Activated CD4-positive, alpha-beta T cell treated with anti-CD3 and anti-CD28 coated beads, Interleukin-10, Interleukin-2, amounts not matched to agents 100 ng/mL and 50 ng/mL, durations not matched to agents 16 hours and 8 hours (primary cell): ENCODE measurements at regions not wholly inside any gene's neighbourhood (a gene's known extent, or its start where the extent isn't known, plus 50 kb on each side); places are given as distances from the start of the nearest gene placed in this dataset.
A peak's percentile ranks its signal among the peaks of the same experiment; 100 is the strongest.

Source experiments
- DNase-seq: peaks from one replicate; pipeline ENCODE4 v3.0.0-alpha.2; 2020

DNA sequence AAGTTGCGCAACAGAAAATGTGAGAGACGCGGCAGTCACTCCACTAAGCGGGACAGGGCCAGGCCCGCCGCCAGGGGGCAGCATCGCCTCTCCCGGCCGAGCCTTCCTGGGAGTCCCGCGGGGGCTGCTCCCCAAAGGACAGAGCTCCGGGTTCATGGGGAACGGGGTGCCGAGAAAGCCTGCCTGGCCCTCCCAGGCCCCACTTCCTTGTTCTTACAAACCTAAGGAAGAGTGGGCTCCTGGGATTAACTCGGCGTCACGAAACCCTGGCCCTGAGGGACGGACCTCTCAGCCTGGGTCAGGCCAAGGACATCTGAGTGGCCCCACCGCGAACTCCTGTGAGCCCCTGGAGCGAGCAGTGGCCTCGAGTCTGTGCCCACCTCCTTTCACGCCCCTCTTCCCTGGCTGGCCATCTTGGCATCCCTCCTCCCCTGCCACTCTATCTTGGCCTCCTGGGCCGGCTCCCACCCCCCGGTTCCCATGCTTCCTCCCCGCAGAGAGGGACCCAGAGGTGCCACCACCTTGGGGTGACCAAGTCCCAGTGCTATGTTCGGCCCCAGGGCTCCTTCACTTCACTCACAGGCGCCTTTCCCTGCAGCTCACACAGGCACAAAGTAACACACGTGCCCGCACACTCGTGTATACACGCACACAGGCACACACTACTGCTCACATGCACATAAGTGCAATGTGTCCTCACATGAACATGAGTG, 99.9 kb upstream of the FGF3 start:
- peak; percentile 76 for DNase-seq

DNA sequence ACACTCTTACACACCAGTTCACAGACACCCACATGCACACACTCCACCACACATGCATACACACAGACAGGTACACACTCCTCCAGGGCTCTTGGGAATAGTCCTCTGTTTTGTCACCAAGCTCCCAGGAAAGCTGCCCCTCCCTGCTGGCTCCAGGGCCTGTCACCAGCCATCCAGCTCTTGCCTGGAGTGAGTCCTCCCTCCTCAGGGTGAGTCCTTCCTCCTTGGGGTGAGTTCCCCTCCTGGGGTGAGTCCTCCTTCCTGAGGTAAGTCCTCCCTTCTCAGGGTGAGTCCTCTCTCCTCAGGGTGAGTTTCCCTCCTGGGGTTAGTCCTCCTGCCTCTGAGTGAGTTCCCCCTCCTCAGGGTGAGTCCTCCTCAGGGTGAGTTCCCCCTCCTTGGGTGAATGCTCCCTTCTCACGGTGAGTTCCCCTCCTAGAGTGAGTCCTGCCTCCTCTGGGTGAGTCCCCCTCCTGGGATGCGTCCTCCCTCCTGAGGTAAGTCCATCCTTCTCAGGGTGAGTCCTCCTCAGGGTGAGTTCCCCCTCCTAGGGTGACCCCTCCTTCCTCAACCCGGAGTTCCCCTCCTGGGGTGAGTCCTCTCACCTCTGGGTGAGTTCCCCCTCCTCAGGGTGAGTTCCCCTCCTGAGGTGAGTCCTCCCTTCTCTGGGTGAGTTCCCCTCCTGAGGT, 100.6 kb upstream of the FGF3 start:
- no peak for DNase-seq

DNA sequence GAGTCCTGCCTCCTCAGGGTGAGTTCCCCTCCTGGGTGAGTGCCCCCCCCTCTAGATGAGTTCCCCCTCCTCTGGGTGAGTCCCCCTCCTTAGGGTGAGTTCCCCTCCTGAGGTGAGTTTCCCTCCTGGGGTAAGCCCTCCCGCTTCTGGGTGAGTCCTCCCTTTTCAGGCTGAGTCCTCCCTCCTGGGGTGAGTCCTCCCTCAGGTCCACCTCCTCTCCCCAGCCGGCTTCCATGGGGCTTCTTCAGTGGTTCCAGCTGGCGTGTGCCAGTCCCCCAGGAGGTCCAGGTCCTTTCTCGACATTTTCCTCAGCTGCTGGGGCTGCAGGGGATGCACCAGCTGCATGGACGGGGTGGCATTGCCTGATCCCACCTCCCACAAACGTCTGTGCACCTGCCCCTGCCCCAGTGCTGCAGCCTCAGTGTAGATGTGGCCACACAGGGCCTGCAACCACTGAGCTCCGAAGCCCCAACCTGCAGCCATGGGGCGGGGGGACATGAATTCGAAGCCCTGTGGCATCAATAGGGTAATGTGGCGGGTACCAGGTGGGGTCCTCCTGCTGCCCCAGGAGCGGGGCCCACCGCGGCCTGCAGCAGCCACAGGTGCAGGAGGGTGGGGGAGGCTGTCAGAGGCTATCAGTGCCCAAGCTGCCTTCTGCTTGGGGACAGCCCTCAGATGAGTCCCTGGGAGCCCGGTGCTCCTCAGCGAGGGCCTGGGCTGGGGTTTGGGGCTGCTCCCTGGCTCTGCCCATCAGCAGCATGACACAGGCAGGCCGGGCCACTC, 101.3 kb upstream of the FGF3 start:
- no peak for DNase-seq

DNA sequence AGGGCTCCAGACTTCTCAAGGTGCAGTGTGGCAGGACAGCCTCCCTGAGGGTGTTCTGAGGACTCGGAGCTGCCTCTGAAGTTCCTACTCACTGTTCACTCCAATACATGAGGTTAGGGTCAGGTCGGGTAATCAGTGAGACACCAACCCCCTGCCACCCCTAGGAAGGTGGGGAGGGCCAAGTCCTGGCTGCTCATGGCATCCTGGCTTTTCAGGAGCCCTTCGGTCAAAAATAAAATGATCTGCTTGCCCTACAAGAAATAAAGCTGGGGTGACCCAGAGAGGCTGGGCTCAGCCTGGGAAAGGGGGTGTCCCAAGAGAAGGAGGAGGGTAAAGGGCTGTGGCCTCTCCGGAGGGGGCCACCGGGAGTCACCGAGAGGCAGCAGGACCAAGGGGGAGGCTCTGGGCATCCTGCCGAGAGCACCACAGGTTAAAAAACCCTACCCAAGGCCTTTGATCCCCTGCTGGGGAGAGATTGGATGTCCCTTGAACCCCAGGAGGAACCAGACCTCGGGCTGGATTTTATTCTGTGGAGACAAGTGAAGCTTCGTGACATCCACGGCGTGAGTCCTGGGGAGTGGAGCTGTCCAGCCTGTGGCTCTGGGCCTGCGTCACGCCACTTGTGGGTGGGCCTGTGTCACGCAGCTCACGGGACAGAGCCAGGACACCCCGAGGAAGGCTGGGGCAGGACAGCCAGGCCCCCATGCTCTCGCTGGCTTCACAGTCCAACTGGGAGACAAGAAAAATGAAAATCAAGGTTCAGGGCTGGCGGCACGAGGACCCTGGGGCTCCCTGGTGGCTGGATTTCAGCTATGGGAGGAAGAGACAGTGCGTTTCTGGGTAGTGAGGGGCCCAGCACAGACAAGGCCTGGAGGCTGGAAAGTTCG, 102.2 kb upstream of the FGF3 start:
- no peak for DNase-seq

DNA sequence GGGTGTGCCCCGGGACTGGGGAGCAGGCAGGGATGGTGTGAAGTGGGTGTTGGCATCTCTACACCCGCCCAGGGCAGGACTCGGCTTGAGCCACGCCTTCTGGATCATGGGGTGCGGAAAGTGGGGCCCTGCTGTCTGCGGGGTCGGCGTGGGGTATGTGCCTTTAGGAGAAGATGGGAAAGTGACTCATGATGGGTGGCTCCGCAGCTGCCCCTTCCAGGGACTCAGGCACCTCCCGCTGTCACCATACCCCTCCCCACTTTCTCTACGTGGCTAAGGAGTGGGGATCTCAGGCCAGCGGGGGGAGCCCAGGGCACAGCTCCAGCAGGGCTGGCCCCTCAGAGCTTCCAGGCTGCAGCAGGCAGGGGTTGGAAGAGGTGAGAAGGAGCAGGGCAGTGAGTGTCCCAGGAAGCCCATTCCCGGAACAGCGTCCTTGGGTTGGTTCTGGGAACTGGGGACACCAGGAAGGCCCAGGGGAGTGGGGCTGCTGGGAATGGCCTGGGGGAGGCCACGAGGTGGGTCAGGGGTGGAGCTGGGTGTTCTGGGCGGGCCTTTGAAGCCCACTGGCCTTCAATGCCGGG, 102.9 kb upstream of the FGF3 start:
- DNase-seq = no peak

DNA sequence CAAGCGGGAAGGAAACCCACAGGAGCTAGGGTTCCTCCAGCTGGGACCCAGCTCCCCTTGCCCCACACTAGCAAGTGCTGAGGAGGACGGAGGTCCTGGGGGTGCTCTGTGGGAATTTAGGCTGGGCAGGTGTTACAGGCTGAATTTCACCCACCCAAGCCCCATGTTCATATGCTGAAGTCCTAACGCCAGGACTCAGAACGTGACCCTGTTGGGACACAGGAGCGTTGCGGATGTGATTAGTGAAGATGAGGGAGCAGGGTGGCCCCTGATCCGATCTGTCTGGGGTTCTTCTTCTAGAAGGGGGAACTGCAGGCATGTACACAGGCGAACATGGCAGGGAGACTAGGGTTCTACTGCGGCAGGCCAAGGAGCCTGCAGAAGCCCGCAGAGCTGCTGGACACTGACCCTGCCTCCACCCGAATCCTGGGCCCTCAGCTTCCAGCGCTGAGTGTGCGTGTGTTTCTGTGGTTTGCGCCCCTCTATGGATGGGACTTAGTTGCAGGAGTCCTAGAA, 103.4 kb upstream of the FGF3 start:
- DNase-seq = no peak

DNA sequence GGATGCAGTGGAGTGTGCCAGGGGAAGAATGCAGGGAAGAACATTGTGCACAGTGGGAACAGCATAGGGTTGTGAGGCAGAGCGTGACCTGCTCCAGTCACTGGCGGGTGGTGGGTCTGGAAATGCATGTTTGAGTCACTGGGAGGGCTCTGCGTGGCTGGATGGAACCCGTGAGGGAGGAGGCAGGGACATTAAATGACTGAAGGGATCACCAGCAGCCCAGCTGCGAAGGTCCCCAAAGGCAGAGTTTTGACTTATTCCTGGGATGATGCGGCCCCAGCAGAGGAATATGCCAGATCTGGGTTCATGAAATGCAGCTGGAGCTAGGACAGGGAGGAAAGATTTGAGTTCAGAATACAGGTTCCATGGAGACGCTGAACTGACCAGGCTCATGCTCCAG, 104.0 kb upstream of the FGF3 start:
- no peak for DNase-seq

DNA sequence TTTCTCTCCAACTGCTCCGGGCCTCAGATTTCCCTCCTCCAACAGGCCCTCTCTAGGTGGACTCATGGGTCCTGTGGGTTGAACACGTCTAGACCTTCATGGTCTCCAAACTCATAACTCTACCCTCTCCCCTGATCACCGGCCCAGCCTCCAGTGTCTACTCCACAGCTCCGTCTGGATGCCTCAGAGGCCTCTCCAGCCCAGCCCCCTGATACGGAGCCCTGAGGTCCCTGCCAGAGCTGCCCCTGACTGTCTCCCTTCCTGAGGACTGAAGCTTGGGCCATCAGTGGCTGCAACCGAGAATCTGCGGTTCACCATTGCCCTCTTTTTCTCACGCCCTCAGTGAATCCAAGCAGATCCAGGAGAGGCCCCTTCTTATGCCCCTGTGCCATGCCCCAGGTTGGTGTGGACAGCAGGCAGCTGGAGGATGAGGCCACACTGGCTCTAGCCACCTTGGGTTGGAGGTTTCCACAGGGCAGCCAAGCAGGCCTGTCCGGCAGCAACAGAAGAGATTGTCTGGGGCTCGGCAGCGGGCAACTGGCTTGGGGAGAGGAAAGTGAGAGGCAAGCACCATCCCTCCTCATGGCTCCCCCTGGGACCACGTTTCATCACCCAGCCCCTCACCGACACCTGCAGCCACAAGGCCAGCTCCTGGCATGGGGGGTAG, 104.6 kb upstream of the FGF3 start:
- no peak for DNase-seq

DNA sequence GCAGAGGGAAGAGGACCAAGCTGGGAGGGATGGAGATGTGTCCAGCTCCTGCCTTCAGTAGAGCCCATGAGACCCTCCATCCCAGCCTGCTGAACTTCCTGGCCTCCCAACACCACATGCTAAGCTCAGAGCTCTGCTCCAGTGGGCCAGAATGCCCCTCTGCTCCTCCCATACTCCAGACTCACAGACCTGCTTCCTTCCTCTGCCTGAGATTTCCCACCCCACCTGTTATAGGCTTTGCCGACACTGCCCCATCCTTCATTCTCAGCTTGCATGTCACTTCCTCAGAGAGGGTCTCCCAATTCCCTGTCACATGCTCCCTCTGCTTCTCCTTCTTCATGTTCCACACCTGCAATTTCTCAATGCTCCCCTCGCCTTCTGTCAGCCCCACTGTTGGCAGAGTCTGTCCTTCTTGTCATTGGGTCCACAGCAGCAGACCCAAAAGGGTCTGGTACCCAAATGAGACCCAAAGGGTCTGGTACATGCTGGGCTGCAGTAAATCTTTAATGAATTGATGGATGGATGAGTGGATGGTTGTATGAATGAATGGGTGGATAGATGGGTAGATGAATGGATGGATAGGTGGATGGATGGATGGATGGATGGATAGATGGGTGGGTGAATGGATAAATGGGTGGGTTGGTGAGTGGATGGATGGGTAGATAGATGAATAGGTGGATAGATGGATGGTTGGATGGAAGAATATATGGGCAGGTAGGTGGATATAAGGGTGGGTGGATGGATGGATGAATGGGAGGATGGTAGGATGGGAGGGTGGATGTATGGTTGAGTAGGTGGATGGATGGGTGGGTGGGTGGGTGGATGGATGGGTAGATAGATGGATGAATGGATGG, 105.3 kb upstream of the FGF3 start:
- no peak for DNase-seq

DNA sequence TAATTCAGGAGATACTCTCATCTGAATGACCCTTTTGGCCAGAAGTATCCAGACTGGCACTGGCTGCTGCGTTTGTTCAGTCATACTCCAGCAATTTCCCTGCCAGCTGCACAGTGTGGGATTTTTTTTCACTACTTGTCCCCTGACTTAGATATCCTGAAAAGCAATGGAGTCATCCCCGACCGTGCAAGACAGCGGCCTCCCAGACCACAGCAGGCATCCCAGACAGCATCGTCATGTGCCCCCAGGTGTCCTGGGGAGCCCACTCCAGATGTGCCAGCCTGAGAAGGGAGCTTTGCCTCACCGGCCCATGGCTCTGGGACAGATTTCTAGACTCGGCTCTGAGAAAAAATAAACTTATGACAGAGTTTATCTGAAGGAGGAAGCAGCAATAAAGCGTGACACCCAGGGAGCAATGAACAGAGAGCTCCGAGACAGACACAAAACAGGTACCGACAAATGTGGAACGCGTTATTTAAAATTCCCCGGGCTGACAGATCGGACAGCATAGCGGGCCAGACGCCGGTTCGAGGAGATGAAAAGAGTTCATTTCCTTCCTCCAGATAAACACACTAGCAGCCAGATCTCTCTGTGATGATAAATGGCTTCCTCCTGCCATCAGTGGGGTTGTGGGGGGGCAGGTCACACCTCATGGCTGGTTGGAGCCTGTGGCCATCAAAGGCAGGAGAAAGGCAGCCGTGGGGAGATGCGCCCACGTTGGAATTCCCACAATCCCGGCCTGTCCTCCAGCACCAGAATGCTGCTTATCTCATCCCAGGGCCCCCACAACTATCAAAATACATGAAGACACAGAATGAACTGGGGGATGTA, 106.4 kb upstream of the FGF3 start:
- DNase-seq = no peak

DNA sequence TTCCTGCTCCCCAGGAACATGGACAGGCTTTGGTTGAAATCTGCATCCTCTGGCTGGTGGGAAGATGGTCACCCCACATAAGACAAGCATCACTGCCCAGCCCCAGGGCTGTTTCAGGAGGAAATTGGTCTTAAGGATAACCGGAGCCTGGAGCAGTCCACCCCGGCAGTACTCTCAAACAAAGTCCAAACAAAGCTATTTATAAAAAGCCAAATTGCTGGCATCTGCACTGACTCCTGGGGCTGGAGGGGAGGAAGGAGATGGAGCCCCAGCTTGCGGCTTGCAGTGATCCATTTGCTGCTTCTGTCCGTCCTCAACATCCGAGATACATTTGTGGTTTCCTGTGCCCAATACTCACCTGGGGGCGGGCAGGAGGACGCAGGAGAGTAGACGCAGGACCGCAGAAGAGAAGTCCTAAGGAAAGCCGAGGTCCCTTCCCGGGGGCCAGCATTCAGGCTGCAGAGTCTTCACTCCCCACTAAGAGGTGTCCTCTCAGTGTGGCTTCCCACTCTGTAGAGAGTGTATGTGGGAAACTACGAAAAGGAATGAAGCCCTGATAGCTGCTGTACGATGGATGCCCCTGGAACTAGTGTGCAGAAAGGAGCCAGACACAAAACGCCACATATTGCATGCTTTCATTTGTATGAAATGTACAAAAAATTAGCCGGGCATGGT, 107.3 kb upstream of the FGF3 start:
- DNase-seq = no peak

DNA sequence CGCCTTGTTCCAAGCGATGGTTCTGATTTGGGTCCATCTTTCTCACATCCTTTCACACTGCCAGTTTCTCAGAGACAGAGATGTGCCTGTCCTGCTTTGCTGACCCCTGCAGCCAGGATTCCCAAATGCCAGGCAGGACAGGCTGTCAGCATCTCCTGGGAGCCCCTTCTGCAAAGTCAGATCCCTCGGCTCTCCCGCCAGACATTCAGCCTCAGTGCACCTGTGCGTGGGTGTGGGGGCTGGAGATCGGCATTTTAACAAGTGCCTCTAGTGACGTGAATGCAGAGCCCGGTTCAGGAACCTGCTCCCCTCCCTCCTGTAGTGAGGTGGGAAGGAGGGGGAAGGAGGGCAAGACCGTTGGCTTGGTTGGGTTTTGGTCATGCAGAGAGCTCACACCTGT, 108.9 kb upstream of the FGF3 start:
- no peak for DNase-seq

DNA sequence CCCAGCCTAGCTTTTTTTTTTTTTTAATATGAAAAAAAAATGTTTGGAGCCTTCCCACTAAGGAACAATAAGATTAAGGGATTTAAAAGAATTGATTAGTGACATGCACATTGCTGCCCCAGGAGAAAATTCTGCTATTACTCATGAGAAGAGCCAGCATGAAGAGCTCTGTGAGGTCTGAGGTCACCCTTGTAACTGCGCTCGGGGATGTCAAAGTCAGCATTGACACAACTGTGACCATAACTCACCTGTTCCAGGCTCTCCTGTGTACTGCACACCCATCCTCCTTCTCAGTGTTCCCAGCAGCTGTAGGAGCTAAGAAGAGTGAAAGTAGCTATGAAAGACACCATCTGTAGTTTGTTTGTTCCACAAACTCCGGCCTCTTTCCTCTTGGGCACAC, 109.8 kb upstream of the FGF3 start:
- no peak for DNase-seq

DNA sequence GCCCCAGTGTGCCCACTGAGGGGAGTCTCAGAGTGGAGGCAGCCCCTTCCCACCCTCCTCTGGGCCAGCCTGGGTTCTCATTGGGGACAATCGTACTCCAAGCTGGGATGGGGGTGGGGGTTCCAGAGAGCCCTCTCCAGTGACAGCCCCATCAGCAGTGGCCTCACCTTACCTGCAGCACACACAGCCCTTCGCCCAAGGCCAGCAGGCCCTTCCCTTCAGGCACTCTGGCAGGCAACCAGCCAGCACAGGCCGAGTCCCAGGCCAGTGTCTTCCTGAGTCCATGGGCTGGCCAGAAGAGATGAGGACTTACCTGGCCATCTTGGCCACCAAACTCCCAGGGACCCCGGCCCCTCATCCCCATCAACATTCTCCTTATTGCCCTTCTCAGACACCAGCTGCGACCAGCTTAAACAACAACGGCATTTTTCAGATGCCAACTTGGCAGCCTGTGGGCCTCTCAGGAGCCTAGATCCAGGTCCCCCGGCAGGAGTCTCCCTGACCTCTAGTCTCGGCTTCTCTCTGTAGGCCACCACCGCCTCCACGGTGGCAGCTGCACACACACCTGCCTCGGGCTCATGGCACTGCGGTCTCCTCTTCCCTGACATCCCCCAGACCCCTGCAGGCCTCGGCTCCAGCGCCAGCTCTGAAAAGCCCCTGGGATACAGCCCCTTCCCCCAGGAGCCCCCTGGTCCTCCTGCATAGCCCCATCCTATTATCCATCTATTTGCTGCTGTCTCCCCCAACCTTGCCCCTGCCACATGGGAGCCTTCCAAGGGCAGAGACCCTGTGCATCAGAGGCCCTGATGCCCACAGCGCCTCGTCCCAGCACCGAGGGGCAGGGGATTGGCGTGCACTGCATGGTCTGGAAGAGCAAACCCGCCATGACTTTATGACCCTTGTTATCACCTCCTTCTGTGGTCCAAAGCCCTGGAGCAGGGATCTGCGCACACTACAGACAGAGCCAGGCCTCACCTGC, 111.2 kb upstream of the FGF3 start:
- no peak for DNase-seq

DNA sequence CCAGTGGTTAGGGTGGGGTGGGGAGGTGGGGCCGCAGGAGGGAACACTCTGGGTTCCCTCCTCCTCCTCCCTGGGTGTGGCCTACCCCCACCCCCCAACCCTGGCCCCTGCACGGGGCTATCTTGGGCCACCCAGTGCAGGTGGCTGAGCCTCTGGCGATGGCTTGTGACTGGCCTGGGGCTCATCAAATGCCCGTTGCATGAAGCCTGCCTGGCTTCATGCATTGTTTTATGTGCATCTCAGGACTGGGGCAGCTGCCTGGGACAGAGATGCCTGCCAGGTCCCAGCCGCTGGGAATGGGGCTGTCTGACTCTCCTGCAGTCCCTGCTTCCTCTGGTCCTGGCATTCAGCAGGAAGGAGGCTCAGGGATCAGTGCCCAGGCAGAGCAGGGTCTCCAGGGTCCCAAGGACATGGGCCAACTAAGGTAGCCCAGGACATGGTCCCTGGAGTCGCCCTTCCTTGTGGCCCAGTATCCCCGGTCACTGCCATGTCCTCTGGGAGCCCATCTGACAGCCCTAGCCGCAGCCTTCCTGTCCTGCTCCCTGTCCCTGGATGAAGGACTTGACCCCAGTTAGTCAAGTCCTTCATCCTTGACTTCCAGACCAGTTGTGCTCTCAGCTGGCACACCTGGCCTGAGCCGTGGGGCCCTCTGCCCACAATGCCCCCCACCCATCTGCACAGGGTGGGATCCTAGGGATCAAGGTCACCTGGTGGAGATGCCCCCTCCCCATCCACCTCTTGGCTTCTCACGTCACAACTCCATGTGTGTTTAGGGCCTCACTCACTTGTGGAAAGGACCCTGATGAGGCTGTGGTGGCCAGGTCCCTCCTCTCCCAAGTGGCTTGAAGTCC, 112.1 kb upstream of the FGF3 start:
- DNase-seq = no peak

DNA sequence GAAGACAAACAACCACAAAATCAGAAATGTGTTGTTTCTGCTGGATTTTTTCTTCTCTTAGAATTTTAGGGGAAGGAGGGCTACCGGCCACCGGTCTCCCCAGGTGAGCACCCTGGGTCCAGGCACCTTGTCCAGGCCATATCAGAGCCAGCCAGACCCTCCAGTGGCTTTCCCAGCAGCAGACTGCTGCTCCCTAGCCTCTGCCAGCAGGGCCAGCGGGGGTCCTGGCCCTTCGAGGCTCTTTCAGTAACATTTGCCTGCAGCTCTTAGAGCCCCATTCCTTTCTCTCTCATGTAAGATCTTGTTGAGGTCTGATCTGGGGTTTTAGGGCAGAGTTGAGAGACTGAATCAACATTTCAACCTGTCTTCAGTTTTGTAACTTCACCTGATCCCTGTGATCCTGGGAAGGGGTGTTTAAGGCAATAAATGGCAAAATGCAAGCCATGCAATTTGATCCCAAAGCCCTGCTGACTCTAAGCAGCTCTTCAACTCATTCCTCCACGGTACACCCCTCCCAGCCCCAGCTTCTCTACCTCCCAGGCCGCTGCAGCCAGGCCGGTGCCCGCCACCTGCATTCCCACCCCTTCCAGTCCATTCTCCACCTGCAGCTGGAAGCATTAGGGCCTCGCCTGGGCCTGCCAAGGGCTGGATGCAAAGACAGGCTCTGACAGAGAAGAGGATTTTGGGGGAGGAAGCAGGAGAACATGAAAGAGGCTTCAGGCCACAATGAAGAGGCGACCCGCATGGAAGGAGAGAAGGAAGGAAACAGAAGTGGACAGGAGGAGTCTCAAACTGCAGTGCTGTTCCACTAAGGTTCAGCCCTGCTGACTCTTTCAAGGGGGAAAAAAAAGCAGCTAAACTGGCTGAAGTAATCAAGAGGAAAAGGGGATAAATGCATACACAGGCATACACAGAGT, 113.0 kb upstream of the FGF3 start:
- no peak for DNase-seq
